ENCODE measurements at regions not wholly inside any gene's neighbourhood (a gene's known extent, or its start where the extent isn't known, plus 50 kb on each side); places are given as distances from the start of the nearest gene placed in this dataset.

- intact Hi-C loops (cut with micrococcal nuclease) = no loop called here
- POLR2A ChIA-PET = no interaction called here
These were observed 92.6 kb downstream of the MTERF1 start for GRCh38 chr7:91787931-91788330.

GRCh38 chr7:91789086-91789485 is 91.4 kb downstream of the MTERF1 start:
- POLR2A ChIA-PET = no interaction called here
- Histone ChIP-seq H4K20me1 (ENCODE audit: control insufficient read depth, insufficient read depth, low read length, poor library complexity, severe bottlenecking) (no peaks in the 10 kb centered on the region), H3K27ac (ENCODE audit: low read length in 2 of 2) (no peak overlapping the region), H2AFZ (ENCODE audit: insufficient read depth, low read depth, low read length, poor library complexity, severe bottlenecking) (no peak overlapping the region), H3K36me3 (replicated peaks in 1 of 2; ENCODE audit: control extremely low read depth in 1 of 2, control insufficient read depth in 1 of 2, extremely low read depth in 1 of 2, insufficient read depth in 2 of 2, low read length in 1 of 2) (no peaks in the 10 kb centered on the region), H3K4me1 (ENCODE audit: control insufficient read depth in 2 of 2, insufficient read depth in 2 of 2, low read length in 2 of 2) (no peaks in the 10 kb centered on the region), H3K9me3 (ENCODE audit: control extremely low read depth in 1 of 3, control insufficient read depth in 2 of 3, insufficient read depth in 1 of 3, low read length in 2 of 3) (peaks cover 0 to 7% (median 0%) of the 10 kb centered on the region in 3 donors), H3K79me2 (ENCODE audit: control insufficient read depth, insufficient read depth, low read length) (no peaks in the 10 kb centered on the region), H3K4me3 (ENCODE audit: control extremely low read depth in 1 of 5, extremely low read depth in 1 of 5, insufficient read depth in 1 of 5, low read depth in 2 of 5, low read length in 4 of 5) (no peak overlapping the region), H3K9ac (ENCODE audit: low read length) (no peak overlapping the region), H3K27me3 (replicated peaks in 1 of 4; ENCODE audit: control extremely low read depth in 1 of 4, control insufficient read depth in 3 of 4, insufficient read depth in 4 of 4, low read length in 3 of 4) (no peaks in the 10 kb centered on the region), H3K4me2 (replicated peaks; ENCODE audit: low read depth, low read length, poor library complexity, severe bottlenecking) (no peak overlapping the region)
- TF ChIP-seq EZH2 (IDR thresholded peaks at IDR 0.05; ENCODE audit: borderline replicate concordance, insufficient read depth, low read depth, low read length, poor library complexity, severe bottlenecking) = no peak
- TF ChIP-seq CTCF (IDR thresholded peaks at IDR 0.05) = no peak
- no peak for ATAC-seq (ENCODE audit: low read depth)
- CTCF ChIA-PET = no interaction called here
- Mint-ChIP-seq H3K9me3 (ENCODE audit: insufficient read depth) (no peaks in the 10 kb centered on the region), H3K4me1 (no peaks in the 10 kb centered on the region), H3K27me3 (no peaks in the 10 kb centered on the region), H3K4me3 (no peak overlapping the region), H3K27ac (no peak overlapping the region)
- intact Hi-C loops (cut with micrococcal nuclease) = no loop called here
- no CpG with 5 or more reads among the region's 2 CpGs for WGBS (ENCODE audit: insufficient coverage)
- DNase-seq = no peak

More at GRCh38 chr7:91787931-91788330, 92.6 kb downstream of the MTERF1 start:
- no peak overlapping the region for H3K9ac ChIP-seq (ENCODE audit: low read length)
- CTCF ChIA-PET = no interaction called here
- no peak overlapping the region for H3K4me3 Mint-ChIP-seq
- no peaks in the 10 kb centered on the region for H3K4me1 Mint-ChIP-seq
- no peaks in the 10 kb centered on the region for H3K27me3 ChIP-seq (replicated peaks in 1 of 4; ENCODE audit: control extremely low read depth in 1 of 4, control insufficient read depth in 3 of 4, insufficient read depth in 4 of 4, low read length in 3 of 4)
- H3K27me3 Mint-ChIP-seq = peaks cover 5% of the 10 kb centered on the region
- H3K79me2 ChIP-seq (ENCODE audit: control insufficient read depth, insufficient read depth, low read length) = no peaks in the 10 kb centered on the region
- H3K9me3 Mint-ChIP-seq (ENCODE audit: insufficient read depth) = no peaks in the 10 kb centered on the region
- H3K36me3 ChIP-seq (replicated peaks in 1 of 2; ENCODE audit: control extremely low read depth in 1 of 2, control insufficient read depth in 1 of 2, extremely low read depth in 1 of 2, insufficient read depth in 2 of 2, low read length in 1 of 2) = no peaks in the 10 kb centered on the region
- H3K27ac ChIP-seq (ENCODE audit: low read length in 2 of 2) = no peak overlapping the region
- ATAC-seq (ENCODE audit: low read depth) (no peak), DNase-seq (no peak)
- no peaks in the 10 kb centered on the region for H4K20me1 ChIP-seq (ENCODE audit: control insufficient read depth, insufficient read depth, low read length, poor library complexity, severe bottlenecking)
- no peaks in the 10 kb centered on the region for H3K4me1 ChIP-seq (ENCODE audit: control insufficient read depth in 2 of 2, insufficient read depth in 2 of 2, low read length in 2 of 2)
- peaks cover 0 to 7% (median 0%) of the 10 kb centered on the region in 3 donors for H3K9me3 ChIP-seq (ENCODE audit: control extremely low read depth in 1 of 3, control insufficient read depth in 2 of 3, insufficient read depth in 1 of 3, low read length in 2 of 3)
- no peak for TF ChIP-seq CTCF (IDR thresholded peaks at IDR 0.05)
- TF ChIP-seq EZH2 (IDR thresholded peaks at IDR 0.05; ENCODE audit: borderline replicate concordance, insufficient read depth, low read depth, low read length, poor library complexity, severe bottlenecking) = no peak
- no peak overlapping the region for H3K4me3 ChIP-seq (ENCODE audit: control extremely low read depth in 1 of 5, extremely low read depth in 1 of 5, insufficient read depth in 1 of 5, low read depth in 2 of 5, low read length in 4 of 5)
- H3K27ac Mint-ChIP-seq = no peak overlapping the region
- 100% methylated on average over 1 of the region's 2 CpGs for WGBS (ENCODE audit: insufficient coverage)
- no peak overlapping the region for H2AFZ ChIP-seq (ENCODE audit: insufficient read depth, low read depth, low read length, poor library complexity, severe bottlenecking)
- no peak overlapping the region for H3K4me2 ChIP-seq (replicated peaks; ENCODE audit: low read depth, low read length, poor library complexity, severe bottlenecking)
